ENCODE measurements at regions not wholly inside any gene's neighbourhood (a gene's known extent, or its start where the extent isn't known, plus 50 kb on each side); places are given as distances from the start of the nearest gene placed in this dataset.
A peak's percentile ranks its signal among the peaks of the same experiment; 100 is the strongest.

GRCh38 chr7:132063800-132064199 is 507.4 kb upstream of the PODXL start:
- no peak overlapping the region for H3K4me3 ChIP-seq (ENCODE audit: control insufficient read depth, low read depth, low read length)
- no peak for DNase-seq (ENCODE audit: low read depth)
- no peak for TF ChIP-seq CTCF (IDR thresholded peaks at IDR 0.05; ENCODE audit: control insufficient read depth, insufficient read depth, low read depth, low read length, missing control alignments)

GRCh38 chr7:132061937-132062336 is 505.5 kb upstream of the PODXL start:
- DNase-seq (ENCODE audit: low read depth): peak; percentile 38
- no peak for TF ChIP-seq CTCF (IDR thresholded peaks at IDR 0.05; ENCODE audit: control insufficient read depth, insufficient read depth, low read depth, low read length, missing control alignments)
- H3K4me3 ChIP-seq (ENCODE audit: control insufficient read depth, low read depth, low read length): no peak overlapping the region

GRCh38 chr7:132059141-132059540 is 502.7 kb upstream of the PODXL start:
- no peak overlapping the region for H3K4me3 ChIP-seq (ENCODE audit: control insufficient read depth, low read depth, low read length)
- DNase-seq (ENCODE audit: low read depth): no peak
- no peak for TF ChIP-seq CTCF (IDR thresholded peaks at IDR 0.05; ENCODE audit: control insufficient read depth, insufficient read depth, low read depth, low read length, missing control alignments)

- DNase-seq (ENCODE audit: low read depth): no peak
- no peak overlapping the region for H3K4me3 ChIP-seq (ENCODE audit: control insufficient read depth, low read depth, low read length)
- TF ChIP-seq CTCF (IDR thresholded peaks at IDR 0.05; ENCODE audit: control insufficient read depth, insufficient read depth, low read depth, low read length, missing control alignments): no peak
These were observed 499.1 kb upstream of the PODXL start for GRCh38 chr7:132055336-132056120.

GRCh38 chr7:132053871-132054270 is 497.4 kb upstream of the PODXL start:
- DNase-seq (ENCODE audit: low read depth): no peak
- no peak for TF ChIP-seq CTCF (IDR thresholded peaks at IDR 0.05; ENCODE audit: control insufficient read depth, insufficient read depth, low read depth, low read length, missing control alignments)
- no peak overlapping the region for H3K4me3 ChIP-seq (ENCODE audit: control insufficient read depth, low read depth, low read length)

- DNase-seq (ENCODE audit: low read depth): no peak
- H3K4me3 ChIP-seq (ENCODE audit: control insufficient read depth, low read depth, low read length): no peak overlapping the region
- TF ChIP-seq CTCF (IDR thresholded peaks at IDR 0.05; ENCODE audit: control insufficient read depth, insufficient read depth, low read depth, low read length, missing control alignments): no peak
These were observed 494.9 kb upstream of the PODXL start for GRCh38 chr7:132051311-132051710.

Measured in AG09309 (cell line).